ENCODE measurements at regions not wholly inside any gene's neighbourhood (a gene's known extent, or its start where the extent isn't known, plus 50 kb on each side); places are given as distances from the start of the nearest gene placed in this dataset.

- TF ChIP-seq POLR2A (IDR thresholded peaks at IDR 0.05; ENCODE audit: low read depth, low read length) (no peak), CTCF (conservative IDR thresholded peaks at IDR 0.05; ENCODE audit: low read depth, low read length) (no peak), RFX5 (IDR thresholded peaks at IDR 0.05; ENCODE audit: low read depth, low read length) (no peak), USF2 (IDR thresholded peaks at IDR 0.05; ENCODE audit: low read depth, low read length) (no peak)
These were observed 59.3 kb upstream of the ZNF217 start for GRCh38 chr20:53652859-53653517.

Measured in IMR-90 (cell line).